GM18505 (cell line): ENCODE measurements at regions not wholly inside any gene's neighbourhood (a gene's known extent, or its start where the extent isn't known, plus 50 kb on each side); places are given as distances from the start of the nearest gene placed in this dataset.

Source experiments
- ATAC-seq: cut with Tn5 transposase; IDR thresholded peaks from one replicate; pipeline ENCODE4 v1.9.1; 2021; ENCODE audit not compliant: unreplicated experiment
- POLR2A ChIP-seq: IDR thresholded peaks from 4 replicates; pipeline ENCODE4 v1.6.1; 2011; ENCODE audit warnings: borderline replicate concordance; ENCODE audit not compliant: insufficient read depth, insufficient read length; ENCODE audit errors: extremely low read depth

GRCh38 chr17:45729294-45729907, 54.7 kb upstream of the CRHR1 start:
- no peak for TF ChIP-seq POLR2A
- ATAC-seq, result no peak

DNA sequence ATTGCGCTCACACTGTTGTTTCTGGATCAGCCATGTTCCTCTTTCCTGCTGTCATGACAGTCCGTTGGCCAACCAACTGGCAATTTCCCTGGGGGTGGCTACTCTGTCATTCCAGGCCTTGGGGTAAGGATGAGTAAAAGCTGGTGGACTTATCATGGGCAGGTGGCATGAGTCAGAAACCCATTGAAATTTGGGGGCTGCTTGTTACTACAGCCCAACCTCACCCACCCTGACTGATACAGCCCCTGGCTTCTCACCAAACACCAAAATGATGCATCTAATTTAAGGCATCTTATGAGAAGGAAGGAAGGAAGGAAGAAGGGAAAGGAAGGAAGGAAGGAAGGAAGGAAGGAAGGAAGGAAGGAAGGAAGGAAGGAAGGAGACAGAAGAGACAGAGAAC, 53.9 kb upstream of the CRHR1 start:
- TF ChIP-seq POLR2A, result no peak
- no peak for ATAC-seq

DNA sequence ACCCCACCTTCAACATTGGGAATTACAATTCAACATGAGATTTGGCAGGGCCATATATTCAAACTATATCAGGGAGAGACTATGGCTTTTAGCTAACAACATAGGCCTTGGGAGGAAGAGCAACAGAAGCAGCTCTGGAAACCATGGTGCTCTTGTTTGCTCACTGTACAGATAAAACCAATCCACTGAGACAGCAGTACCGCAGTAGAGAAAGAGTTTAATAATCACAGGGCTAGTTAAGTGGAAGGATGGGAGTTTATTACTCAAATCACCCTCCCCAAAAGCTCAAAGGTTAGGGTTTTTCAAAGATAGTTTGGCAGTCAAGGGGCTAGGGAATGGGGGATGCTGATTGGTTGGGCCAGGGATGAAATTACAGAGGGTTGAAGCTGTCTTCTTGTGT, 52.7 kb upstream of the CRHR1 start:
- no peak for TF ChIP-seq POLR2A
- ATAC-seq, result no peak

- no peak for ATAC-seq
- no peak for TF ChIP-seq POLR2A
Measured at GRCh38 chr17:45732926-45733505, 51.1 kb upstream of the CRHR1 start.

DNA sequence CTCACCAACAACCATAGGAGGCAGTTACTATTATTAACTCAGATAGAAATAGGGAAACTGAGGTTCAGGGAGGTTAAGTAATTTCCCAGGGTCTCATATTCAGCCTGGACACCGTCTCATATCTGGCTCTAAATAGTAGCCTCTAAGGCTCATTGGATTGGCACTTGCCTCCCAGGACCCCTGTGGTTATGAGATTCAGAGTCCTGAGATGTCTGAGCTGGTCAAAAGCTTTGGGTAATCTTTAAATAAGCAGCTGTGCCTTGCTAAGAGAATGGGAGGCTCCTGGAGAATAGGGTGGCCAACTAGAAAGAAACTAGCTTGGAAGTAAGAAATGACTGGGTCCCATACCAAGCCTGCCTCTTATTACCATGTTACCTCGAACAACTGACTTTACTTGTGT, 50.3 kb upstream of the CRHR1 start:
- ATAC-seq, result no peak
- no peak for TF ChIP-seq POLR2A
